Nephron (organoid): ENCODE measurements at regions not wholly inside any gene's neighbourhood (a gene's known extent, or its start where the extent isn't known, plus 50 kb on each side); places are given as distances from the start of the nearest gene placed in this dataset.

Experiments used
- H3K27ac Mint-ChIP-seq, 3 experiments: 2 replicates each; pipeline ENCODE4 v1.8.0; 2020; ENCODE audit warnings: mixed read lengths in 3 of 3, mild to moderate bottlenecking in 2 of 3, moderate library complexity in 1 of 3
- H3K27me3 Mint-ChIP-seq: 2 replicates; pipeline ENCODE4 v1.8.0; 2021; ENCODE audit warnings: low read depth, mild to moderate bottlenecking, moderate library complexity, mixed read lengths
- H3K36me3 Mint-ChIP-seq: 2 replicates; pipeline ENCODE4 v1.8.0; 2020; ENCODE audit warnings: low read depth, mixed read lengths
- H3K4me1 Mint-ChIP-seq: 2 replicates; pipeline ENCODE4 v1.8.0; 2020; ENCODE audit warnings: mixed read lengths
- H3K4me3 Mint-ChIP-seq, 3 experiments: 2 replicates each; pipeline ENCODE4 v1.8.0; 2020; ENCODE audit warnings: mild to moderate bottlenecking in 3 of 3, mixed read lengths in 3 of 3, moderate library complexity in 2 of 3
- H3K9me3 Mint-ChIP-seq: 2 replicates; pipeline ENCODE4 v1.8.0; 2020; ENCODE audit warnings: mixed read lengths
- CTCF ChIP-seq, 3 experiments: fragments of 200-600 bp; sonication (generic); IDR thresholded peaks; one replicate each; pipeline ENCODE4 v1.5.0; 2021; ENCODE audit warnings: antibody characterized with exemption in 3 of 3; ENCODE audit not compliant: unreplicated experiment in 3 of 3

- no peaks in the 10 kb centered on the region for H3K4me1 Mint-ChIP-seq
- H3K9me3 Mint-ChIP-seq: no peaks in the 10 kb centered on the region
- TF ChIP-seq CTCF (IDR thresholded peaks at IDR 0.05; ENCODE audit: unreplicated experiment in 3 of 3): no peak
- no peaks in the 10 kb centered on the region for H3K36me3 Mint-ChIP-seq
- no peak overlapping the region for H3K27ac Mint-ChIP-seq
- no peak overlapping the region for H3K4me3 Mint-ChIP-seq
- no peaks in the 10 kb centered on the region for H3K27me3 Mint-ChIP-seq
These were observed 396.4 kb downstream of the GRIA2 start for GRCh38 chr4:157616741-157617472.

GRCh38 chr4:157607996-157608395 is 387.5 kb downstream of the GRIA2 start:
- Mint-ChIP-seq H3K4me3 (no peak overlapping the region), H3K27ac (no peak overlapping the region), H3K36me3 (no peaks in the 10 kb centered on the region), H3K9me3 (no peaks in the 10 kb centered on the region), H3K27me3 (no peaks in the 10 kb centered on the region), H3K4me1 (no peaks in the 10 kb centered on the region)
- no peak for TF ChIP-seq CTCF (IDR thresholded peaks at IDR 0.05; ENCODE audit: unreplicated experiment in 3 of 3)

- no peak overlapping the region for H3K4me3 Mint-ChIP-seq
- no peaks in the 10 kb centered on the region for H3K4me1 Mint-ChIP-seq
- TF ChIP-seq CTCF (IDR thresholded peaks at IDR 0.05; ENCODE audit: unreplicated experiment in 3 of 3): no peak
These were observed 380.1 kb downstream of the GRIA2 start for GRCh38 chr4:157600583-157600982.

GRCh38 chr4:157591245-157591644 is 370.7 kb downstream of the GRIA2 start:
- peaks cover 5% of the 10 kb centered on the region for H3K4me1 Mint-ChIP-seq

More at GRCh38 chr4:157600583-157600982, 380.1 kb downstream of the GRIA2 start:
- Mint-ChIP-seq H3K9me3 (no peaks in the 10 kb centered on the region), H3K27me3 (no peaks in the 10 kb centered on the region), H3K36me3 (no peaks in the 10 kb centered on the region), H3K27ac (no peak overlapping the region)

GRCh38 chr4:157590679-157591078 is 370.2 kb downstream of the GRIA2 start:
- TF ChIP-seq CTCF (IDR thresholded peaks at IDR 0.05; ENCODE audit: unreplicated experiment in 3 of 3): no peak
- Mint-ChIP-seq H3K4me3 (no peak overlapping the region), H3K4me1 (peaks cover 5% of the 10 kb centered on the region), H3K27me3 (no peaks in the 10 kb centered on the region), H3K9me3 (no peaks in the 10 kb centered on the region), H3K36me3 (no peaks in the 10 kb centered on the region), H3K27ac (peak overlapping the region in 1 of 3 experiments; percentile 63)

More at GRCh38 chr4:157591245-157591644, 370.7 kb downstream of the GRIA2 start:
- Mint-ChIP-seq H3K36me3 (no peaks in the 10 kb centered on the region), H3K27me3 (no peaks in the 10 kb centered on the region), H3K27ac (peak overlapping the region in 1 of 3 experiments; percentile 11), H3K9me3 (no peaks in the 10 kb centered on the region), H3K4me3 (no peak overlapping the region)
- TF ChIP-seq CTCF (IDR thresholded peaks at IDR 0.05; ENCODE audit: unreplicated experiment in 3 of 3): no peak
